Kidney (tissue), 13 donors: ENCODE measurements at regions not wholly inside any gene's neighbourhood (a gene's known extent, or its start where the extent isn't known, plus 50 kb on each side); places are given as distances from the start of the nearest gene placed in this dataset.
A peak's percentile ranks its signal among the peaks of the same experiment; 100 is the strongest.

Experiments used
- DNase-seq, 5 donors: peaks; one replicate each; pipeline ENCODE4 v3.0.0-alpha.2; 2013 to 2020
- FAIRE-seq: peaks from 2 replicates; lab custom pipeline; 2012; peaks lifted over from hg19 to GRCh38; lab: Jason Lieb, UNC
- H3K27ac ChIP-seq, 2 donors: one replicate each; pipeline ENCODE4 v1.7.0; 2013; ENCODE audit warnings: low read depth in 2 of 2, low read length in 2 of 2, inconsistent platforms in 1 of 2
- H3K27me3 ChIP-seq: one replicate; pipeline ENCODE4 v1.7.1; 2013; ENCODE audit warnings: low read length, inconsistent platforms; ENCODE audit not compliant: control insufficient read depth, insufficient read depth
- H3K36me3 ChIP-seq, 3 donors: one replicate each; pipeline versions ENCODE4 v1.7.0 to v1.7.1; 2013; ENCODE audit warnings: low read length in 3 of 3, control low read depth in 1 of 3, inconsistent platforms in 1 of 3; ENCODE audit not compliant: insufficient read depth in 3 of 3, control insufficient read depth in 2 of 3
- H3K4me1 ChIP-seq, 3 donors: one replicate each; pipeline versions ENCODE4 v1.7.0 to v1.7.1; 2013; ENCODE audit warnings: low read length in 3 of 3, inconsistent platforms in 1 of 3, low read depth in 1 of 3; ENCODE audit not compliant: control insufficient read depth in 2 of 3, insufficient read depth in 2 of 3
- H3K4me3 ChIP-seq, 3 donors: one replicate each; pipeline versions ENCODE4 v1.7.0 to v1.8.1; 2013; ENCODE audit warnings: low read length in 3 of 3, control low read depth in 1 of 3, inconsistent platforms in 1 of 3
- H3K9ac ChIP-seq, 3 donors: one replicate each; pipeline versions ENCODE4 v1.7.0 to v1.7.1; 2013; ENCODE audit warnings: low read length in 3 of 3, control low read depth in 1 of 3, inconsistent platforms in 1 of 3
- H3K9me3 ChIP-seq, 3 donors: one replicate each; pipeline versions ENCODE4 v1.7.0 to v1.7.1; 2013; ENCODE audit warnings: low read length in 3 of 3, control low read depth in 1 of 3, inconsistent platforms in 1 of 3; ENCODE audit not compliant: control insufficient read depth in 2 of 3, insufficient read depth in 1 of 3
- intact Hi-C: fragments of 100-400 bp; cut with DNase I; formaldehyde crosslinking; loops from one replicate; pipeline ENCODE4 v1.11.1; 2022
- TF ChIP-seq, protein P1 (sequence below): IDR thresholded peaks from 3 replicates; pipeline ENCODE4 v1.5.1; 2012; ENCODE audit warnings: mild to moderate bottlenecking, moderate library complexity, borderline replicate concordance; ENCODE audit not compliant: insufficient read depth; ENCODE audit errors: extremely low read depth
- donor health status: control.
- donor health status: control.
- donor health status: control.
- donor health status: control.
- donor health status: control.
- donor health status: DM: yes; HTN: yes; CAD: no.
- donor health status: Normal renal cell carcinoma (clear cell type).

DNA sequence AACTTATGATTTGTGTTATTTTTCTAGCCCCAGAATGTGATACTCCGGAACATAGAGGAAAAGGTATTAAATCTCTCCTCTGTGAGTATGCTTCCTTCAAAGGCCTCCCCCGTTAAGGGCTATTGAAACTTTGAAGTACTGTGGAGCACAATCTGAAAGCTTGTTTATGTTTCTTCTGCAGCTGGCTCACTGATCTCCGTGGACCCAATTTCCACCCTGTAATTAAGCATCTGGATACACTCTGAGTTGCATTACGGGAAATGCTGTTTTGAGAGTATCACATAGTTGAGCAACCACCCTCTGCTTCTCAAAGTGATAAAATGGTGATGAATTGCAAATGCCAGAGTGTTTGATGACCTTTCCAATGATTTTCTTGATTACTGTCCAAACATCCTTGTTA is 296.8 kb upstream of the PABPC5 start:
- no peaks in the 10 kb centered on the region for H3K36me3 ChIP-seq
- H3K9ac ChIP-seq: no peak overlapping the region
- DNase-seq (peak in 4 of 5 donors; percentile 29 to 79 (median 61)), FAIRE-seq (no peak)
- H3K27ac ChIP-seq: no peak overlapping the region
- TF ChIP-seq, protein P1, sequence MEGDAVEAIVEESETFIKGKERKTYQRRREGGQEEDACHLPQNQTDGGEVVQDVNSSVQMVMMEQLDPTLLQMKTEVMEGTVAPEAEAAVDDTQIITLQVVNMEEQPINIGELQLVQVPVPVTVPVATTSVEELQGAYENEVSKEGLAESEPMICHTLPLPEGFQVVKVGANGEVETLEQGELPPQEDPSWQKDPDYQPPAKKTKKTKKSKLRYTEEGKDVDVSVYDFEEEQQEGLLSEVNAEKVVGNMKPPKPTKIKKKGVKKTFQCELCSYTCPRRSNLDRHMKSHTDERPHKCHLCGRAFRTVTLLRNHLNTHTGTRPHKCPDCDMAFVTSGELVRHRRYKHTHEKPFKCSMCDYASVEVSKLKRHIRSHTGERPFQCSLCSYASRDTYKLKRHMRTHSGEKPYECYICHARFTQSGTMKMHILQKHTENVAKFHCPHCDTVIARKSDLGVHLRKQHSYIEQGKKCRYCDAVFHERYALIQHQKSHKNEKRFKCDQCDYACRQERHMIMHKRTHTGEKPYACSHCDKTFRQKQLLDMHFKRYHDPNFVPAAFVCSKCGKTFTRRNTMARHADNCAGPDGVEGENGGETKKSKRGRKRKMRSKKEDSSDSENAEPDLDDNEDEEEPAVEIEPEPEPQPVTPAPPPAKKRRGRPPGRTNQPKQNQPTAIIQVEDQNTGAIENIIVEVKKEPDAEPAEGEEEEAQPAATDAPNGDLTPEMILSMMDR: no peak
- H3K4me1 ChIP-seq: no peaks in the 10 kb centered on the region
- intact Hi-C loops: no loop called here
- H3K4me3 ChIP-seq: no peak overlapping the region
- no peaks in the 10 kb centered on the region for H3K9me3 ChIP-seq
- H3K27me3 ChIP-seq: no peaks in the 10 kb centered on the region
